ENCODE measurements at regions not wholly inside any gene's neighbourhood (a gene's known extent, or its start where the extent isn't known, plus 50 kb on each side); places are given as distances from the start of the nearest gene placed in this dataset.

- TF ChIP-seq ZNF462 (CRISPR knock-in tag; IDR thresholded peaks at IDR 0.05): no peak
Measured at GRCh38 chr21:32147041-32147440, 131.8 kb downstream of the MIS18A start (continued).

- H3K9me3 Mint-ChIP-seq: peaks cover 8% of the 10 kb centered on the region; the same call in 2 of the 3 replicates
- Histone ChIP-seq H3K27me3 (ENCODE audit: insufficient read depth) (no peaks in the 10 kb centered on the region), H3K79me2 (replicated peaks; ENCODE audit: insufficient read depth) (no peaks in the 10 kb centered on the region), H3K27ac (ENCODE audit: low read depth) (no peak overlapping the region), H3K36me3 (ENCODE audit: insufficient read depth) (no peaks in the 10 kb centered on the region), H3K9me2 (ENCODE audit: insufficient read depth) (no peaks in the 10 kb centered on the region), H3K4me2 (no peak overlapping the region), H3K4me1 (ENCODE audit: insufficient read depth) (no peaks in the 10 kb centered on the region), H4K20me1 (replicated peaks; ENCODE audit: insufficient read depth) (no peaks in the 10 kb centered on the region), H3K4me3 (no peak overlapping the region), H2AFZ (no peak overlapping the region), H3F3A (replicated peaks; ENCODE audit: low read depth) (no peaks in the 10 kb centered on the region)
- H3K36me3 Mint-ChIP-seq (ENCODE audit: low read depth): no peaks in the 10 kb centered on the region
- no peak overlapping the region for H3K27ac Mint-ChIP-seq
- TF ChIP-seq ZNF331 (CRISPR knock-in tag; IDR thresholded peaks at IDR 0.05; ENCODE audit: low read depth): no peak
- peaks cover 2% of the 10 kb centered on the region for H3K27me3 Mint-ChIP-seq (ENCODE audit: insufficient read depth, low read depth, poor library complexity)
- DNase-seq (ENCODE audit: low spot score): no peak
- H3K4me1 Mint-ChIP-seq: no peaks in the 10 kb centered on the region; the same call in 1 of the 3 replicates
- ATAC-seq: no peak
- no peak overlapping the region for H3K4me3 Mint-ChIP-seq
Measured at GRCh38 chr21:32144851-32145250, 134.0 kb downstream of the MIS18A start.

DNA sequence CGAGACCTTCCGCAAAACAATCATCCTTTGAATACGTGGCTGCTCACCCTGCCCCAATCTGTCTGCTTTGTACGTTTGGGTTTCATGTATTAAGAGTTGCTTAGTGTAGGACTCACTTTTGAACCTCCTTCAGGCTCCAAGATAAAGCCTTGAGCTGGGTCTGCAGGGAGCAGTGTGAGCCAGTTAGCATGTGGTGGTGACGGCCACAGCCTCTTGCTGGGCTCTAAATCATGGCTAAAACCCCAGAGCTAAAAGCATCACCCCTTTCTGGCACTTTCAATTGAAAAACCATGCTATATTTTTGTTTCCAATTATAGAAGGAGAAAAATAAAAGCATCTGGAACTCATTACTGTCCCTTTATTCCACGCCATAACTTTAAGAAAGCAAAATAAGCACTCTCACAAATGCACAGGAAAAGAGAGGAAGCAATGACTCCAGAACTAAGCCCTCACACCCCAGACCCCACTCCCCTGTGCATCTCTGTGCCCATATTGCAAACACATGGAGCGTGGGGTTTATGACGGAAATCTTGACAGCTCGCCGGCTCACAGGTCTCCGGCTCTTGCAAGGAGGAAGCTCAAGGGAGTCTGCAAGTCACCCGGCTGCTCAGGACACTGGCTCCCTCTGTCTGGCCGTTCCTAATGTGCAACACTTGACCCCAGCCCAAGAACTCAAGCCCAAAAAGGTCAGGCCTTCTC lies 135.5 kb downstream of the MIS18A start:
- TF ChIP-seq EZH2 (IDR thresholded peaks at IDR 0.05; ENCODE audit: low read depth, unreplicated experiment) (no peak), JUNB (IDR thresholded peaks at IDR 0.05; ENCODE audit: unreplicated experiment) (no peak), CTCF (conservative IDR thresholded peaks at IDR 0.05; ENCODE audit: low read depth in 2 of 2) (peak in 1 of 2 experiments; percentile 36; a peak in 3 of 4 replicates)
- TF ChIP-seq, protein P1, sequence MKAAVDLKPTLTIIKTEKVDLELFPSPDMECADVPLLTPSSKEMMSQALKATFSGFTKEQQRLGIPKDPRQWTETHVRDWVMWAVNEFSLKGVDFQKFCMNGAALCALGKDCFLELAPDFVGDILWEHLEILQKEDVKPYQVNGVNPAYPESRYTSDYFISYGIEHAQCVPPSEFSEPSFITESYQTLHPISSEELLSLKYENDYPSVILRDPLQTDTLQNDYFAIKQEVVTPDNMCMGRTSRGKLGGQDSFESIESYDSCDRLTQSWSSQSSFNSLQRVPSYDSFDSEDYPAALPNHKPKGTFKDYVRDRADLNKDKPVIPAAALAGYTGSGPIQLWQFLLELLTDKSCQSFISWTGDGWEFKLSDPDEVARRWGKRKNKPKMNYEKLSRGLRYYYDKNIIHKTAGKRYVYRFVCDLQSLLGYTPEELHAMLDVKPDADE (IDR thresholded peaks at IDR 0.05): no peak
- Histone ChIP-seq H3F3A (replicated peaks; ENCODE audit: low read depth) (no peaks in the 10 kb centered on the region), H3K36me3 (ENCODE audit: insufficient read depth) (no peaks in the 10 kb centered on the region), H3K79me2 (replicated peaks; ENCODE audit: insufficient read depth) (no peaks in the 10 kb centered on the region), H4K20me1 (replicated peaks; ENCODE audit: insufficient read depth) (no peaks in the 10 kb centered on the region), H2AFZ (peak overlapping the region; percentile 56; the same call in 1 of the 2 replicates), H3K27ac (ENCODE audit: low read depth) (no peak overlapping the region), H3K4me1 (ENCODE audit: insufficient read depth) (no peaks in the 10 kb centered on the region), H3K9me2 (ENCODE audit: insufficient read depth) (no peaks in the 10 kb centered on the region), H3K4me3 (no peak overlapping the region), H3K27me3 (ENCODE audit: insufficient read depth) (no peaks in the 10 kb centered on the region), H3K4me2 (no peak overlapping the region)
- H3K36me3 Mint-ChIP-seq (ENCODE audit: low read depth): no peaks in the 10 kb centered on the region
- peak; percentile 48 for DNase-seq (ENCODE audit: low spot score)
- no peak overlapping the region for H3K27ac Mint-ChIP-seq
- no peak overlapping the region for H3K4me3 Mint-ChIP-seq
- peaks cover 2% of the 10 kb centered on the region for H3K27me3 Mint-ChIP-seq (ENCODE audit: insufficient read depth, low read depth, poor library complexity)
- H3K4me1 Mint-ChIP-seq: no peaks in the 10 kb centered on the region; the same call in 1 of the 3 replicates
- H3K9me3 Mint-ChIP-seq: peaks cover 8% of the 10 kb centered on the region; the same call in 2 of the 3 replicates
- peak; percentile 40; the same call in 2 of the 3 replicates for ATAC-seq
